Neuronal stem cell (in vitro differentiated cells): ENCODE measurements at regions not wholly inside any gene's neighbourhood (a gene's known extent, or its start where the extent isn't known, plus 50 kb on each side); places are given as distances from the start of the nearest gene placed in this dataset.

Experiments
- DNase-seq: peaks from one replicate; pipeline ENCODE4 v3.0.0-alpha.2; 2013; ENCODE audit warnings: low spot score
- H2AFZ ChIP-seq: one replicate; pipeline ENCODE4 v1.6.1; 2013; ENCODE audit warnings: mild to moderate bottlenecking, low read length, inconsistent platforms
- H2AK5ac ChIP-seq: 2 replicates; pipeline ENCODE4 v1.6.1; 2013; ENCODE audit warnings: low read depth, mild to moderate bottlenecking, inconsistent platforms, low read length, moderate library complexity, mixed read lengths
- H2BK120ac ChIP-seq: 2 replicates; pipeline ENCODE4 v1.6.1; 2013; ENCODE audit warnings: low read depth, mild to moderate bottlenecking, inconsistent platforms, low read length, moderate library complexity, mixed read lengths
- H2BK12ac ChIP-seq: one replicate; pipeline ENCODE4 v1.6.1; 2013; ENCODE audit warnings: low read length, inconsistent platforms
- H2BK15ac ChIP-seq: 2 replicates; pipeline ENCODE4 v1.6.1; 2013; ENCODE audit warnings: mild to moderate bottlenecking, low read length, inconsistent platforms, mixed read lengths
- H2BK5ac ChIP-seq: one replicate; pipeline ENCODE4 v1.6.1; 2013; ENCODE audit warnings: inconsistent platforms, mild to moderate bottlenecking, low read length, moderate library complexity
- H3K14ac ChIP-seq: one replicate; pipeline ENCODE4 v1.6.1; 2013; ENCODE audit warnings: low read length, inconsistent platforms
- H3K18ac ChIP-seq: 2 replicates; pipeline ENCODE4 v1.6.1; 2013; ENCODE audit warnings: low read length, inconsistent platforms
- H3K23ac ChIP-seq: 2 replicates; pipeline ENCODE4 v1.6.1; 2013; ENCODE audit warnings: low read depth, mild to moderate bottlenecking, mixed read lengths, low read length, inconsistent platforms; ENCODE audit not compliant: poor library complexity
- H3K27ac ChIP-seq: replicated peaks from 3 replicates; pipeline ENCODE4 v1.5.1; 2013; ENCODE audit warnings: low read length, inconsistent platforms
- H3K27me3 ChIP-seq, 3 experiments: 2 replicates each; pipeline ENCODE4 v1.6.1; 2013; ENCODE audit warnings: low read length in 3 of 3, mild to moderate bottlenecking in 2 of 3, inconsistent platforms in 1 of 3, low read depth in 1 of 3, mixed read lengths in 1 of 3, moderate library complexity in 1 of 3; ENCODE audit not compliant: control insufficient read depth in 3 of 3, insufficient read depth in 3 of 3
- H3K36me3 ChIP-seq, 2 donors: replicated peaks in 1 of 2; 2 replicates each; pipeline ENCODE4 v1.6.1; 2013; ENCODE audit warnings: low read length in 2 of 2; ENCODE audit not compliant: control insufficient read depth in 2 of 2, insufficient read depth in 2 of 2
- H3K4ac ChIP-seq: 2 replicates; pipeline ENCODE4 v1.6.1; 2013; ENCODE audit warnings: inconsistent platforms, mild to moderate bottlenecking, low read length, moderate library complexity
- H3K4me1 ChIP-seq, 2 donors: 1 replicate in 1 of 2; 2 replicates in 1 of 2; pipeline ENCODE4 v1.6.1; 2013; ENCODE audit warnings: low read length in 2 of 2, low read depth in 1 of 2; ENCODE audit not compliant: control insufficient read depth in 2 of 2, insufficient read depth in 1 of 2
- H3K4me2 ChIP-seq: one replicate; pipeline ENCODE4 v1.6.1; 2013; ENCODE audit warnings: mild to moderate bottlenecking, low read length, inconsistent platforms; ENCODE audit not compliant: insufficient read depth, poor library complexity, severe bottlenecking
- H3K4me3 ChIP-seq, 2 donors: 2 replicates each; pipeline ENCODE4 v1.5.1; 2013; ENCODE audit warnings: low read length in 2 of 2, mild to moderate bottlenecking in 2 of 2, inconsistent platforms in 1 of 2, moderate library complexity in 1 of 2
- H3K79me1 ChIP-seq: one replicate; pipeline ENCODE4 v1.6.1; 2013; ENCODE audit warnings: low read depth, mild to moderate bottlenecking, inconsistent platforms, low read length, moderate library complexity
- H3K9ac ChIP-seq: one replicate; pipeline ENCODE4 v1.6.1; 2013; ENCODE audit warnings: mild to moderate bottlenecking, low read depth, low read length, inconsistent platforms; ENCODE audit not compliant: poor library complexity
- H3K9me3 ChIP-seq, 2 donors: replicated peaks in 1 of 2; 2 replicates each; pipeline versions ENCODE3 to v1.6.1; 2013; ENCODE audit warnings: low read length in 2 of 2, mild to moderate bottlenecking in 2 of 2, inconsistent platforms in 1 of 2, low read depth in 1 of 2, mixed read lengths in 1 of 2, moderate library complexity in 1 of 2; ENCODE audit not compliant: control insufficient read depth in 2 of 2, insufficient read depth in 1 of 2
- H4K8ac ChIP-seq: one replicate; pipeline ENCODE4 v1.6.1; 2013; ENCODE audit warnings: low read depth, mild to moderate bottlenecking, inconsistent platforms, low read length, moderate library complexity
- H4K91ac ChIP-seq: one replicate; pipeline ENCODE4 v1.6.1; 2013; ENCODE audit warnings: low read length, low read depth, mild to moderate bottlenecking, inconsistent platforms; ENCODE audit not compliant: poor library complexity
- WGBS, 2 donors: extraction: QIAGEN DNeasy Blood & Tissue Kit; methylation state at CpG; one replicate each; pipeline ENCODE4 v1.1.7; 2013; ENCODE audit warnings: missing lambda C conversion rate in 2 of 2, mixed read lengths in 1 of 2; ENCODE audit not compliant: insufficient read length in 2 of 2, insufficient replicate concordance in 1 of 2; ENCODE audit errors: extremely low coverage in 2 of 2; 5-methylcytosine and 5-hydroxymethylcytosine counted together

GRCh38 chr12:115632308-115632707, 645.2 kb downstream of the MED13L start:
- Histone ChIP-seq H3K4me3 (no peak overlapping the region), H3K4me1 (no peaks in the 10 kb centered on the region), H3K23ac (no peak overlapping the region), H2AFZ (no peak overlapping the region), H2BK5ac (no peak overlapping the region), H3K4ac (no peak overlapping the region), H3K9ac (no peak overlapping the region), H3K4me2 (no peak overlapping the region), H3K27ac (no peak overlapping the region), H3K14ac (no peak overlapping the region), H4K91ac (no peak overlapping the region), H3K36me3 (no peaks in the 10 kb centered on the region), H3K27me3 (no peaks in the 10 kb centered on the region), H3K18ac (no peak overlapping the region), H3K79me1 (no peaks in the 10 kb centered on the region), H2BK12ac (no peak overlapping the region), H2AK5ac (no peak overlapping the region), H2BK15ac (no peak overlapping the region), H4K8ac (no peak overlapping the region), H3K9me3 (no peaks in the 10 kb centered on the region), H2BK120ac (no peak overlapping the region)
- DNase-seq: no peak

DNA sequence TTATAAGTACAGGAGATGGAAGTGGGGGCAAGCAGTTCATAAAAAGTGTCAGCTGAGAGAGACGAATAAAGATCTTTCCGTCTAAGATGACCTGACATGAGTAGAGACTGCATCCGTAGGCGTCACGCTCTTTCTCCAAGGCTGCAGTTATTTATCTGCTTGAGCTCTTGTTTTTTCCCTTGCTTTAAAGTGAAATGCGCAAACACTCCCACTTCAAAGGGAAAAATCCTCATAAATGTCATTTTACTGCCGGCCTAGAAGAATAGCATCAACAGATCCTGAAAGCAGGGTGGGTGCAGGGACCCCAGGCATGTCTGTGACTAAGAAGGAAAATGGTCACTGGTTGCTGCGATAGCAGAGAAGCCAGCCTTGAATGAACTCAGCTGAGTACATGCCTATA, 647.4 kb downstream of the MED13L start:
- Histone ChIP-seq H2BK120ac (no peak overlapping the region), H2BK15ac (no peak overlapping the region), H3K4me3 (no peak overlapping the region), H3K9me3 (no peaks in the 10 kb centered on the region), H3K18ac (no peak overlapping the region), H2AK5ac (no peak overlapping the region), H3K27ac (no peak overlapping the region), H3K4ac (no peak overlapping the region), H3K9ac (no peak overlapping the region), H4K8ac (no peak overlapping the region), H3K23ac (no peak overlapping the region), H2BK5ac (no peak overlapping the region), H3K14ac (no peak overlapping the region), H2AFZ (no peak overlapping the region), H2BK12ac (no peak overlapping the region), H3K79me1 (no peaks in the 10 kb centered on the region), H3K36me3 (no peaks in the 10 kb centered on the region), H3K4me2 (no peak overlapping the region), H4K91ac (no peak overlapping the region), H3K27me3 (no peaks in the 10 kb centered on the region), H3K4me1 (no peaks in the 10 kb centered on the region)
- no peak for DNase-seq
- no CpG with 5 or more reads among the region's 8 CpGs for WGBS, 2 donors

- Histone ChIP-seq H2AFZ (no peak overlapping the region), H3K4me2 (no peak overlapping the region), H3K36me3 (no peaks in the 10 kb centered on the region), H3K27ac (no peak overlapping the region), H3K23ac (no peak overlapping the region), H2BK12ac (no peak overlapping the region), H3K18ac (no peak overlapping the region), H3K9ac (no peak overlapping the region), H3K4me1 (peaks cover 0 to 2% of the 10 kb centered on the region in 2 donors), H3K4me3 (no peak overlapping the region), H3K27me3 (no peaks in the 10 kb centered on the region), H2BK15ac (no peak overlapping the region), H4K8ac (no peak overlapping the region), H2AK5ac (no peak overlapping the region), H3K79me1 (no peaks in the 10 kb centered on the region), H2BK120ac (no peak overlapping the region), H4K91ac (no peak overlapping the region), H3K9me3 (peaks cover 0 to 2% of the 10 kb centered on the region in 2 donors), H2BK5ac (no peak overlapping the region), H3K4ac (no peak overlapping the region), H3K14ac (no peak overlapping the region)
- no CpG with 5 or more reads among the region's 3 CpGs for WGBS, 2 donors
- no peak for DNase-seq
These were observed 651.3 kb downstream of the MED13L start for GRCh38 chr12:115626210-115626609.

- Histone ChIP-seq H3K79me1 (no peaks in the 10 kb centered on the region), H3K27me3 (no peaks in the 10 kb centered on the region), H2BK12ac (no peak overlapping the region), H2BK15ac (no peak overlapping the region), H2AFZ (no peak overlapping the region), H2BK120ac (no peak overlapping the region), H3K4me2 (no peak overlapping the region), H3K23ac (no peak overlapping the region), H3K14ac (no peak overlapping the region), H3K18ac (no peak overlapping the region), H3K27ac (peak overlapping the region; percentile 57), H4K8ac (no peak overlapping the region), H3K36me3 (no peaks in the 10 kb centered on the region), H4K91ac (no peak overlapping the region), H2BK5ac (no peak overlapping the region), H3K9me3 (peaks cover 0 to 2% of the 10 kb centered on the region in 2 donors), H3K4ac (no peak overlapping the region), H3K9ac (no peak overlapping the region), H3K4me1 (peaks cover 0 to 2% of the 10 kb centered on the region in 2 donors), H3K4me3 (no peak overlapping the region), H2AK5ac (no peak overlapping the region)
- DNase-seq: peak; percentile 67
- WGBS, 2 donors: no CpG with 5 or more reads among the region's 18 CpGs
These were observed 653.6 kb downstream of the MED13L start for GRCh38 chr12:115623764-115624334.
